ENCODE measurements at regions not wholly inside any gene's neighbourhood (a gene's known extent, or its start where the extent isn't known, plus 50 kb on each side); places are given as distances from the start of the nearest gene placed in this dataset.
"Not testable (repeated sequence)": the region's sequence is repeated elsewhere in the genome, so short reads cannot be mapped to it uniquely, and the experiment has no call there.

GRCh38 chr10:18735711-18736110, 76.5 kb downstream of the ARL5B start:
- no peak for DNase-seq

- DNase-seq = peak; percentile 36
Measured at GRCh38 chr10:18737236-18737635, 78.0 kb downstream of the ARL5B start.

GRCh38 chr10:18737841-18738240, 78.6 kb downstream of the ARL5B start:
- peak; percentile 80 for DNase-seq

GRCh38 chr10:18738835-18739234, 79.6 kb downstream of the ARL5B start:
- peak; percentile 17 for DNase-seq

- DNase-seq = no peak
Measured at GRCh38 chr10:18743926-18744325, 84.7 kb downstream of the ARL5B start.

GRCh38 chr10:18753312-18753895, 94.2 kb downstream of the ARL5B start:
- DNase-seq = no peak

GRCh38 chr10:18759575-18759974, 100.3 kb downstream of the ARL5B start:
- no peak for DNase-seq

- DNase-seq = no peak
Measured at GRCh38 chr10:18760836-18761235, 101.6 kb downstream of the ARL5B start.

GRCh38 chr10:18767981-18768380, 108.8 kb downstream of the ARL5B start:
- no peak for DNase-seq

- no peak for DNase-seq
Measured at GRCh38 chr10:18773180-18773579, 113.9 kb downstream of the ARL5B start.

- no peak for DNase-seq
Measured at GRCh38 chr10:18777258-18777657, 118.0 kb downstream of the ARL5B start.

- no peak for DNase-seq
Measured at GRCh38 chr10:18786478-18786877, 127.2 kb downstream of the ARL5B start.

GRCh38 chr10:18793951-18794350, 134.7 kb downstream of the ARL5B start:
- no peak for DNase-seq

- no peak for DNase-seq
Measured at GRCh38 chr10:18795549-18795948, 136.3 kb downstream of the ARL5B start.

GRCh38 chr10:18797286-18797685, 138.1 kb downstream of the ARL5B start:
- DNase-seq = no peak

- no peak for DNase-seq
Measured at GRCh38 chr10:18822156-18822555, 162.9 kb downstream of the ARL5B start.

GRCh38 chr10:18829259-18829658, 170.0 kb downstream of the ARL5B start:
- DNase-seq = no peak

GRCh38 chr10:18830277-18830676, 171.0 kb downstream of the ARL5B start:
- DNase-seq = no peak

GRCh38 chr10:18856623-18857022, 192.0 kb upstream of the MALRD1 start:
- DNase-seq = not testable (repeated sequence)

- no peak for DNase-seq
Measured at GRCh38 chr10:18859659-18860058, 188.9 kb upstream of the MALRD1 start.

- no peak for DNase-seq
Measured at GRCh38 chr10:18860186-18860585, 188.4 kb upstream of the MALRD1 start.

GRCh38 chr10:18860631-18861240, 187.9 kb upstream of the MALRD1 start:
- no peak for DNase-seq

GRCh38 chr10:18861382-18861781, 187.2 kb upstream of the MALRD1 start:
- DNase-seq = no peak

GRCh38 chr10:18866852-18867251, 181.7 kb upstream of the MALRD1 start:
- no peak for DNase-seq

- DNase-seq = no peak
Measured at GRCh38 chr10:18868919-18869318, 179.7 kb upstream of the MALRD1 start.

All from HCEC 1CT (cell line).